22Rv1 (cell line): ENCODE measurements at regions not wholly inside any gene's neighbourhood (a gene's known extent, or its start where the extent isn't known, plus 50 kb on each side); places are given as distances from the start of the nearest gene placed in this dataset.

Source experiments
- CTCF ChIP-seq: fragments of 450-650 bp; IDR thresholded peaks from 2 replicates; pipeline ENCODE4 v1.5.1; 2017; ENCODE audit warnings: mild to moderate bottlenecking
- ZFX ChIP-seq: fragments of 450-650 bp; IDR thresholded peaks from 2 replicates; pipeline ENCODE4 v1.6.1; 2017; ENCODE audit warnings: antibody characterized with exemption, borderline replicate concordance

- no peak for TF ChIP-seq CTCF
- no peak for TF ChIP-seq ZFX
Observed at GRCh38 chr5:74295676-74296075, 344.9 kb downstream of the ENC1 start.
